Hematopoietic multipotent progenitor cell treated with erythropoietin and hydrocortisone succinate and interleukin-3 and kit ligand, for 8 days (in vitro differentiated cells): ENCODE measurements at regions not wholly inside any gene's neighbourhood (a gene's known extent, or its start where the extent isn't known, plus 50 kb on each side); places are given as distances from the start of the nearest gene placed in this dataset.
"Not testable (repeated sequence)": the region's sequence is repeated elsewhere in the genome, so short reads cannot be mapped to it uniquely, and the experiment has no call there.

Experiments used
- DNase-seq: peaks from one replicate; pipeline ENCODE4 v3.0.0-alpha.2; 2015

DNA sequence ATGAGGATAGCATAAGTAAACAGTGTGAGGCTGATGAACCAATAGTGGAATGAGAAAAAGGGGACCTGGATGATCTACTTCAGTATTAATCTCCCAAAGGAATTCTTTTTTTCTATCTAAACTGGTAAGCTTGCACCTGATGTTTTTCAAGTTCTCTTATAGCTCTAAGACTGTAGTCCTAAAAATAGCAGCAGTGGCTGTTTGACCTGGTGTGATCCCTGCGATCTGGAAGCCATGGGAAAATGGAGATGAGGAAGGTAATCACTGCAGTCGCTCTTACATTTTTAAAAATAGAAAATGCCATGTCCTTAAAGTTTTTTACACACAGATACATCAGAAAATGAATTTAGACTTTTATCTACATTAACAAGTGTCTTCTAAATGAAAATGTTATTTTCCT is 926.4 kb upstream of the SLC35B3 start:
- no peak for DNase-seq

DNA sequence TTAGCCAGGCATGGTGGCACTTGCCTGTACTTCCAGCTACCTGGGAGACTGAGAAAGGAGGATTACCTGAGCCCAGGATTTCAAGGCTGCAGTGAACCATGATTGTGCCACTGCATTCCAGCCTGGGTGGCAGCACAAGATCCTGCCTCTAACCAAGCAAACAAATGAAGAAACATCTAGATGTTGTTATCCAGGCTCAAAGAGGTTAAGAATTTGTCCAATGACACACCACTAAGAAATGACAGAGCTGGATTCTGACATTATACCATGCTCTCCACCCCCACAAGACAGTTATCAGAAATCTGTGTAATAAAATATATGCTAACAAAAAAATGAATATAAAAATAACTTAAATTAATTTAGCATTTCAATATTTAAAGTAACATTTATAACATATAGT is 925.5 kb upstream of the SLC35B3 start:
- DNase-seq, result no peak

DNA sequence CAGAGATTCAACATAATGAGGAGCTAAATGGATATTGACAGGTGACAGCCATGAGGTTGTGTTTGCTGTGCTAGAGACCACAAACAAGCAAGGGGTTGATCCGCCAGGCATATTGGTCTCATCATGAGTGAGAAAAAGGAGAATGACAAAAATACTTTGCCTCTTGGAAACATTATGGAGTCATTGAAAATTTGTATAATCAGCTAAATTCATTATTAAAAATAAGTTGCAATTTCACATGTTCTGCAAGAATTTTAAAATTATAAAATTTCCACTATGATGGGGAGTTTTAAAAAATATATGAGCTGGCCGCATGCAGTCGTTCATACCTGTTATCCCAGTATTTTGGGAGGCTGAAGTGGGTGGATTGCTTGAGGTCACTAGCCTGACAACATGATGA is 912.3 kb upstream of the SLC35B3 start:
- no peak for DNase-seq

DNA sequence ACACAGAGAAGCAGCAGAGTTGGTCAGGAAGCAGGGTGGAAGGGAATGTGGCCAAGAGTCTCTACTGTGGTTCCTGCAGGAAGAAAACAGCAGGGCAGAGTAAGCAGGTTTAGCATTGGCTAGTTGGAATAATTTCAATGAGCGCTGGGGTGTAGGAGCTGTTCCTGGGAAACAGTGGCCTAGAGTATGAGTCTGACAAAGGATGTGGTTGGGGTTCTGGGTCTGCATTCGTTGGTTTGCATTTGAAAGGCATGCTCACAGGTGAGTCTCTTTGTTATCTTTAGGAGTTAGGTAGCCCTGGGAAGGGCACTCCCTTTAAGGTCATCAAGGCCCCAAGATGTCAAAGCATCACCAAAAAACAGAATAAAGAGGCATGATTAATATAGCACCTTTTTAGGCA is 911.6 kb upstream of the SLC35B3 start:
- no peak for DNase-seq

DNA sequence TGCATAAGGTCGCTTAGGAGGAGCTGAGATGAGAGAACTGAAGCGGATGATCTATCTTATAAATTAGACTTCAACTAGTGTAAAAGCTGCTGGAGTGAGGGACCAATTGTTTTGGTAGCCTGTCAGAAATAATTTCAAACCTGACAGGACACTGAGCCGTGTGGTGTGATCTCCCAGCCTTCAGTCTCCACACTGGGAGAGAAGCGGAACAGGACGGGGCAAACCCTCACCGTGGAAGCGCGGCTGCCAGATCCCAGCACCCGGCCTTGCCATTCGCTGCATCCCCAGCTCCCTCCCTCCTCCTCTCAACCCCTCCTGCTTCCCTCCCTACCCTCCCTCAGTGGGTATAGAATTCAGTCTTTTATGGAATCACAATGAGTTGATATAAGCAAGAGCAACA is 900.1 kb upstream of the SLC35B3 start:
- DNase-seq, result no peak

DNA sequence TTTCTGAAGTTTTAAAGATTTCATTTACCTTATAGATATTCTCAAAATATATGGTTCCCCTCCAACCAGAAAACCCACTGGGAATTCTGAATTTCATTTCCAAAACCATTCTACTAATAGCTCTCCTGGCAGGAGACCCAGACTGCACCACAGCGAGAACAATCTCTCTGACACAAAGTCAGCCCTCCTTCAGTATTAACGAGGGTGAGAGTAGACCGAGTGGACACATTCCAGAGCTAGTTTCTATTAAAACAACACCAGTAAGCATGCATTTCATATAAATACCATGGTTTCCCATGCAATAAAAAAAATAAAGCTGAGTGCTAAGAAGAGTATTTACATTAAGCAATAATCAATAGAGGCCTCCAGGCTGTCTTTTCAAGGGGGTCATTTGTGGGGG is 899.6 kb upstream of the SLC35B3 start:
- DNase-seq, result no peak

DNA sequence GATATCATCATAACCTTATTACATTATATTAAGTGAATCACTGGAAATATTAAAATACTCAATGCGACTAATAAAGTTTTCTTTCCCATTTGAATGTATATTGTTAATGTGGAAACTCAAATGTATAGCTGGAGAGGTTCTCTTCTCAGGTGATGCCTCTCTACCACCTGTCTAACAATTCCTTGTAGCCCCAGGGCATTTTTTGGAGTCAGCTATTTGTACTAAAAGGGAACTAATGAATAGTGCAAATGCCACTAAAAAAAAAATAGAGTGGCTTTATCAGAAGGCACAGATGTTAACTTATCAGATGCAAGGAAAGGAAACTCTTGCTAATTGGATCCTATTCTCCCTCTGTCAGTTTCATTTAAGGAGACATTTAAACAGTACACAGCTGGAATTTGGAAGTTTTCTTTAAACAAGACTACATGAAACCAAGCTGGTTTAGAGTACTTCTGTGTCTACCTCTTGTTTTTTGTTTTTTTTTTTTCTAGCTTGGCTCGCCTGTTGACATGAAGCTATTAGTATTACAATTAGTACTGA is 897.0 kb upstream of the SLC35B3 start:
- no peak for DNase-seq

DNA sequence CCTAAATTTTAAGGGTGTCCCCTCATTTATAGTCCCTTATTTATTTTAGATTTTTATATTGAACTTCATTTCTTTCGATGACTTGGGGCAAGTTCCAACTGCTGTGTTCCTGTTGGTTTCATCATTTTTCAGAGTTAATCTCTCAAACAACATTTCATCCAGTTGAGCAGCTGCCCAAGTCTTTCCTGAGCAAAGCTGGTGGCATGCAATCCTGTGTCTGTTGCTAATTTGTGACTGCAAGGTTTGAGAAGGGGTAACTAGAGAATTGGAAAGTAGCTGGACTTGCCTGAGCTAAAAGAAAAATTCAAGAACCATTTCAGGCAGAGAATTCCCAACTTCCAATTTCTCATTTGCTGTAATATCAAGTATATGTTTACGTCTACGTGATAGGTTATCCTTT is 881.5 kb upstream of the SLC35B3 start:
- no peak for DNase-seq

DNA sequence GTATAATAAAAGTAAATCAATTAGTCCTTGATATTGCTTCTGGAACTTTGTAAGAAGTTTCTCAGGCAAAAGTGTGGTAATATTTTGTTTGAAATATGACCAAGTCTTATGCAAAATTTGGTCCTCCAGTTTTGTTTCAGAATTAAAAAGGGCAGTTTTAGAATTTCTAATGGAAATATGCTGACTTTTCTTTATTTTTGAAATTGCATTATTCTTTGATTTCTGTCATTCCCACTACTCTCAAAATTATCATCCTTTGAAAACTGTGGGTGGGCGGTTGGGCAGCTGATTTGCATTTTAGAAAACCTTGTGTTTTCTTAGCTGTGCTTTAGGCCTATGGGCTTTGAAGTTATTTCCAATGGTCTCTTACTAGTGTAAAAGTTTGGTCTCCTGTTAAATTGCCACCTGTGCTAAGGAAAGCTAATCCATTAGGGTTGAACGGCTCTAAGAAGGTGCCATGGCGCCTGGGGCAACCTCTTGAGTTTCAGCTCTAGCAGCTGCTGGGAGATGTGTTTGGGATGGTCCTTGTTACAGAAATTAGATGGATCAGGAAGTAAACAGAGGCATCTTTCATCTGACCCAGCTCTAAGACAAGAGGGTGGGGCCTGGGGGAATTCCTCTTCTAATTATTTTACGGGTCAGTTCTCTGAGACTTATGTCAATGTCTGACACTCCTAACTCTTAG is 880.8 kb upstream of the SLC35B3 start:
- DNase-seq, result no peak

DNA sequence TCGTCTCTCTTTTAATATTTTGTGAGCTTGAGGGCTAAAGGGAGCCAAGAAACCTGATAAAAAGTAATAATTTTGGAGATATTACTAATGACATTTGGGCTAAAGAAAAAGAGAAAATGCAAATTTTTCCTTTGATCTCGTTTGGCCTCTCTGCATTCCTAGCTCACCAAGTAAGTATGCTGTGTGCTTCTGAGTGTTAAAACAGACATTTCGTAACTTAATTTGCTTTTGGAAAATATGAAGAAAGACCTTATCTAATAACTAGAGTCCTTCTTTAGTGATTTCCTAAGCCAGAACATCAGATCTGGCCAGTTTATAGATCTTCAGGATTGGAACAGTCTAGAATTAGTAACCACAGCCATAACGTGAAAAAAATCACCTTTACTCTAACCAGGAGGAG is 872.9 kb upstream of the SLC35B3 start:
- no peak for DNase-seq

DNA sequence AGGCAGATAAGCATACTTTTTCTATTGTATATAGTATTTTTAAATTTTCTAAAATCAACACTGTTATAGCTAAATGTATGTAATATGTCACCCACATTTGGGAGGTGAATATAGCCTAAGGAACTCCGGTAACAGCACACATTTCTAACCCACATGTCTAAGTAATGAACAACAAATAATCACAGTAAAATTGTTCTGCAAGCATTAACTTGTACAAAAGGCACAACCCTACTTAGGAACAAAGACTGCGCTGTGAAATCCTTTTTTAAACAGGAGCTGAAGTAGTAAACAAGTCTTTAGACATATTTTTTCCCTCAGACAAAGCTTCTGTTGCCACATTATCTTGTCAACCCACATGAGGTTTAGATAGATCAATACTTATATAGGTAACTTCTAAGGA is 872.4 kb upstream of the SLC35B3 start:
- DNase-seq, result no peak

DNA sequence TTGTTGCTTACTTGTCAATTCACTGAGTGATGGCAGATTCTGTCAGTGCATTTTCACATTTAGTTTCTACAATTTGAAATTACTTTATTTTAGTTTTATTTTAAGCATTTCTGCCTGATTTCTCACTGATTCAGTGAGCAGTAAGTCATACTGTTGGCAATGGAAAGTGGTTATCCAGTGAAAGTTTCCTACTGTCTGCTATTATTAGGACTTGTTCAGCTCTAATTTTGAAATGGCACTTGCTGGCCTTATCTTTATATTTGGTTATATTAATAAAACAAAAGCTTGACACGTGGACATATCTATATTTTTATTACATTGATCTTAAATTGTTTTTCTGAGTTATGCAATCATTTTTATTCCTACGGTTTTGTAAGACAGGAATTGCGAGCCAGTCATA is 871.8 kb upstream of the SLC35B3 start:
- DNase-seq, result no peak

DNA sequence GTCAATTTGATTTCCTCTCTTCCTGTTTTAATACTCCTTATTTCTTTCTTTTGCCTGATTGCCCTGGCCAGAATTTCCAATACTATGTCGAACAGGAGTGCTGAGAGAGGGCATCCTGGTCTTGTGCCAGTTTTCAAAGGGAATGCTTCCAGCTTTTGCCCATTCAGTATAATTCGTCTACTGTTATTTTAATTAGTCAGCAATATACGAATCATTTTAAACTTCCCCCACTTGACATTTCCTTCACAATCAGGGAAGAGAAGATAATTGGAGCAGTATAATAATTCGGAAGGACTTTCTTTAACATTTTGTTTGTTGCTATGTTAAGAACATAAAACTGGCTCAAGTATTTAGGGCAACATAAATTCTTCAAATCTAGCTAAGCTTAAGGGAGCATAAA is 860.3 kb upstream of the SLC35B3 start:
- no peak for DNase-seq

DNA sequence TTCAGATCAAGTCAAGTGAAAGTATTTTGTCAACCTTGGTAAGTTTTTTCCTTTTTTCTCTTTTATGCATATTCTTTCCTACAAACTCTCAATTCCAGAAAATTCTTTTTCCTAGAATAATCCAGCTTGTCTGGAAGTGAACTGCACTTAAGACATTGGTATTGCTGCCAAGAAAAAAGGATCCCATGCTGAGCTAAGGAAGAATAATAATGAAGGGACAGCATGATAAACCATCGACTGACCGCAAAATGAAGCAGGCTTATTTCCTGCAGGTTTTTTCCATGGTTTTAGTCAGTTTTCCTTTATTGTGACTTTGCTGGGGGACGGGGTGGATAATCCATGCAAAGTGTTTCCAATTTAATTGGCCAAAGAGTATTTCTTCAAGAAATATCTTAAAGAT is 857.6 kb upstream of the SLC35B3 start:
- DNase-seq, result no peak

DNA sequence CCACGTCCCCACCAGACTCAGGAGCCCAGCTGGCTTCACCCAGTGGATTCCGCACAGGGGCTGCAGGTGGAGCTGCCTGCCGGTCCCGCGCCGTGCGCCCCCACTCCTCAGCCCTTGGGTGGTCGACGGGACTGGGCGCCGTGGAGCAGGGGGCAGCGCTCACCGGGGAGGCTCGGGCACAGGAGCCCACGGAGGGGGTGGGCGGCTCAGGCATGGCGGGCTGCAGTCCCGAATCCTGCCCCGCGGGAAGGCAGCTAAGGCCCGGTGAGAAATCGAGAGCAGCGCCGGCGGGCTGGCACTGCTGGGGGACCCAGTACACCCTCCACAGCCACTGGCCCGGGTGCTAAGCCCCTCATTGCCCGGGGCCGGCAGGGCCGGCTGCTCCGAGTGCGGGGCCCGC is 855.0 kb upstream of the SLC35B3 start:
- not testable (repeated sequence) for DNase-seq

DNA sequence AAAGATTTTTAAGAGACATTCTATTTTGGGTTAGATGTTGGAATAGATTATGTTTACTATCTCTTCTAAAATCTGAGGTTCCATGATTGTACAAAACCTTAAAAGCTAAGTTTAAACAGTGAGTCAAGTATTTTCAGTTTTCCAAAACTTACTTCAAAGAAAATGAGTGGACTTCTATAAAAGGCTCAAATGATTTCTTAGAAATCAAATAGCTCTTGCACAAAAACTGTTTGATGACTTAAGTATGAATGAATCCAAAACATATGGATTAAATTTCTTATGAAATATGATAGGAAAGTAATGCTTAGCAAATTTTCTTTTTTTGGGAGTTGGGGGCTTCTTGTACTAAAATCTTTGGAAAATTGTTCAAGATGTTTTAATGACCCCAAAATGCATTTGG is 837.3 kb upstream of the SLC35B3 start:
- no peak for DNase-seq

DNA sequence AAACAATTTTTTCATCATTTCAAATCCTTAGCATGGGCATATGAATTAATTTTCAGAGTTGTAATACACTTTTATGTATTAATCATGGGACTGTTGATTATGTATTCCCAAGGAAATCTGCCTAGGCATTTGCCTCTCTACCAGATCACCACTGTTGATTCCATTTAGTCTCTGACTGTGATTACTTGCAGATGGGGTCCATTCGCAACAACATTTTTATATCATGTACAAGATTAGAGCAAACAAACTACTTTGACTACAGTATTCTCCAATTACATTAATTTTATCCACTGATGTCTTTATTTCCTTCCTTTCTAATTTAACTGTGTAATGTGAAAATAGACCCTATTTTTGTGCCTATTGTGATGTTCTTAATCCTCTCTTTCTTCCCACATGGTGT is 831.4 kb upstream of the SLC35B3 start:
- DNase-seq, result no peak

DNA sequence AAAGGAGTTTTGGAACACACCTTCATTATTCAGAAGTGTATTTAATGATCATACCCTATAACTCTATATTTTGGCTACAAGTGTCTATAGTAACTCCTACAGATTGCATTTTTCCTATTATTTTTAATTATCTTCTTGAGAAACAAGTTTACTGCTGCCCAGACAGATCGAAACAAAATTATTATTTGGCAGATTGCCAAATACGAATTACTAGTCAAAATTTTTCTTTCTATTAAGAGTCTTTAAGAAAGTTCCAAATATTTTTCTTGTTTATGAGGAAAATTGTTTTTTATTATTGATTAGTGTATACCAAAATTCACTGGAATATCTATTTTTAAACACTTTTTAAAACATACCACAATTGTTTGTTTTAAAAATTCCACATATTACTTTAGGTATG is 821.9 kb upstream of the SLC35B3 start:
- DNase-seq, result no peak

DNA sequence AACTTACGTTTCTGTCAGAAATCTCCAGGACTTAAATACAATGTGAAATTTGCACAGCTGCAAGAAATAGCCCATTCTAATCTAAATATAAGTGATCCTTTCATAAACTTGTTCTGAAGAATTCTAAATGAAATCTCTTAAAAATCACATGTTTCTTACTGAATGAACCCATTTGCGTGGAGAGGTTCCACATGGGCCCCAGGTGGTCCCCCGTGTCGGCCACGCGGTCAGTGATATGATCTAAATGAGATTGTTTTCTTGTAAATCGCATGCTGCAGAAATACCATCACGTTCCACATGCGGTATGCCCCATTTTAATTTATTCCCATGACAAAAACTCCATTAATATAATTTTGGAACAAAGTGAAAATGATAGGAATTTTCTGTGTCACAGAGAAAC is 818.9 kb upstream of the SLC35B3 start:
- no peak for DNase-seq

DNA sequence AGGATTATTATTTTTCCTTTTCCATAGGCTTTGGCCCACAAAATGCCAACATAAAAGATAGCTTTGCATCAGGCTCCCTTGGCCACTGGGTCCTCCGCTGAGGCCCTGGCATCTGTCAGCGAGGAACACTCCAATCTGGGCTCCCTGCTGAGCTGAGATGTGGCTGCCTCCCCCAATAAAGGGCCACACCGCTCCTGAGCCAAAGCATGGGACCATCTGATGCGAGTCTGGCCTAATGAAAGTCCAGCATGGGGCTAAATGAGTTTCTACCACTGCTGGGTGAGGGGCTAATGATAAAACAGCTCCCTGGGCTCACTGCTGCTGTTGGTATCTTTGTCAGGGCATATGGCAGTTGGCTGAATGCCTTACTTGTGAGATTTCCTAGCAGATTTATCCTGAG is 817.5 kb upstream of the SLC35B3 start:
- no peak for DNase-seq

DNA sequence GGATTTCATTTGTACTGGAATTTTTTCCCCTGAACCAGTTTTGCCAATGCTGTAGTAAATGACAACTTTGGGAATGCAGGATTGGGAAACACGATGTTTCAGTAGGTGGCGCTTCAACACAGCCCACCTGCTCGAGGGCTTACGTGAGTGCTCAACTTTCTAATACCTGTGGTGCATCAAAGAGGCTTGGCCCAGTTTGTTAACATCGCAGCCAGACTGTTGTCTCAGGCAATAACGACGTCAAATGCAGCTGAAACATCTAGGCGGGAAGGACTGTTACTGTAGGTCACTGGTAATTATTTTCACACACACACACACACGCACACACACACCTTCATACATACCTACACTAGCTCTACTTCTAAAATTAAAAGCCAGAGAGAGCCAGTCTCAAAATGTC is 815.5 kb upstream of the SLC35B3 start:
- DNase-seq, result no peak

DNA sequence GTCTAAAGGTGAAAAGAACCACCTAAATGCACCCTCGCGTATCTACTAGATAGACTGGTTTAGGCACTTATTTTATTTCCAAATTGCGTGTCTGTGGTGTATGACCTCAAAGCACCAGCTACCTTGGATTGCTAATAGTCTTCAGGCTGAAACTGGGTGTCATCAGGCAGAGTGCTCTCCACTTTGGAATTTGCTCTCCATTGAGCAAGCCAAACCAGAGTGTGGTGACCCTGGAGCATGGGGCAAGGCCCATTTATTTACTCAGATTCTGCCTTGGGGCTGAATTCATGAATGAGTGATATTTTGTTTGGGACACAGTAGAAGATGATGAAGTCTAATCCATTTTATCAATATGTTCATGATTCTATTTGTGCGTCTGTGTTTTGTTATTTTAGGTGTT is 812.8 kb upstream of the SLC35B3 start:
- no peak for DNase-seq

DNA sequence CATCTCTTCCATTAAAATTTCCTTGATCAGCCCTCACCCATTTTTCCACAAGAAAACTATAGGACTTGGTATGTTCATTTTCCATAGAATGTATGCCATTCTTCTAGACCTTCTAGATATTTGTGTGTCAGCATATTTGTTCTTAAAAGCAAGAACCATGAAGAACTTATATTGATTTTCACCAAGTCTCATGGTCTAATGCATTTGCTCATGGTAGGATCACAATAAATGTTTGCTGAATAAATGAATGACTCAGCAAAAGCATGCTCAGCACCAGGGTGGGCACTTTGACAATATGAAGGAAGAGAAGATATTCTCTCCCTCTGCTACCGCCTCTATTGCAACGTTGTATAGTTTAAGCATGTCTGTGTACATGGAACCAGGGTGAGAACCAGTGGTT is 805.5 kb upstream of the SLC35B3 start:
- no peak for DNase-seq

DNA sequence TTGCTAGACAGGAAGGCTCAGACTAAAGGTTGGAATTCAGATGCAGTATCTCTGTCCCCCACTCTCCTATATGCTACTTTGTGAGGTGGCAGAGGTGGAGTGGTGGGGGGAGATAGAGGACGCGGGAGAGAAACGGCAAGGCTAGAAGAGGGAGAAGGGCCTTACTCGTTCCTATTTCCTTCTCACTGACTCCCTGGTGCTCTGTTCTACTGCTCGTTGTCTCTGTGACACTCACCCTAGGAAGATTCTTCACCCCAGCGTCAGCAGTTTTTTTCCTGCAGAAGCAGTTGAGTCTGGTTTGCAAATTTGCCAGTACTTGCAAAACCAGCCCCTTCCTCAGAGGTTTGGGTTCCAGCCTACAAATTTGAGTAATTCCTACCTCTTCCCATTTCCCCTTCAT is 801.1 kb upstream of the SLC35B3 start:
- DNase-seq, result no peak

DNA sequence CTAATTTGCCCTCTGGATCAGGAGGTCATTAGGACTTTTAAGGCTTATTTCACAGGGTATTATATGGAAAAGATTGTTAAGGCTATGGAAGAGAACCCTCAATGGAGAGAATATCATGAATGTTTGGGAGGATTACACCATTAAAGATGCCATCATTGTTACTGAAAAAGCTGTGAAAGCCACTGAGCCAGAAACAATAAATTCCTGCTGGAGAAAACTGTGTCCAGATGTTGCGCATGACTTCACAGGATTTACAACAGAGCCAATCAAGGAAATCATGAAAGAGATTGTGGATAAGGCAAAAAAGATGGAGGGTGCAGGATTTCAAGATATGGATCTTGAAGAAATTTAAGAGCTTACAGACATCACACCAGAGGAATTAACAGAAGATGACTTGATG is 798.3 kb upstream of the SLC35B3 start:
- DNase-seq, result no peak

DNA sequence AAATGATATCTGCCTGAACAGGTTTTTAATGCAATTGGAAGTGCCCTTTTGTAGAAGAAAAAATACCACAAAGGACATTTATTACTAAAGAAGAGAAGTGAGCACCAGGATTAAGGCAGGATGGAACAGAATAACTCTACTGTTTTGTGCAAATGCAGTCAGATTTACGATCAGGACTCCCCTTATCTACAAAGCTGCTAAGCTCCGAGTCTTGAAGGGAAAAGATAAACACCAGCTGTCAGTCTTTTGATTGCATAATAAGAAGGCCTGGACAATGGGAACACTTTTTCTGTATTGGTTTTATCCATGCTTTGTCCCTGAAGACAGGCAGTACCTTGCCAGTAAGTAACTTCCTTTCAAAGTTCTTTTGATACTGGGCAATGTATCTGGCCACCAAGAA is 797.9 kb upstream of the SLC35B3 start:
- DNase-seq, result no peak
